ENCODE measurements at regions not wholly inside any gene's neighbourhood (a gene's known extent, or its start where the extent isn't known, plus 50 kb on each side); places are given as distances from the start of the nearest gene placed in this dataset.

GRCh38 chrX:9349572-9350494, 115.0 kb upstream of the TBL1X start:
- Histone ChIP-seq H3K27ac (replicated peaks) (no peak overlapping the region), H3K27me3 (ENCODE audit: low read depth) (no peaks in the 10 kb centered on the region), H3K4me3 (no peak overlapping the region), H3K4me1 (no peaks in the 10 kb centered on the region), H3K36me3 (no peaks in the 10 kb centered on the region), H3K9me3 (replicated peaks) (no peaks in the 10 kb centered on the region)
- TF ChIP-seq CTCF (IDR thresholded peaks at IDR 0.05; ENCODE audit: borderline replicate concordance): no peak
- intact Hi-C loops (cut with micrococcal nuclease): loop anchor here (10.0 kb wide), 1 partner anchor 115 kb away; the partner anchor contains the start of gene TBL1X
- DNase-seq: no peak

GRCh38 chrX:9351126-9351525, 113.7 kb upstream of the TBL1X start:
- no peak for TF ChIP-seq CTCF (IDR thresholded peaks at IDR 0.05; ENCODE audit: borderline replicate concordance)
- Histone ChIP-seq H3K4me3 (no peak overlapping the region), H3K36me3 (no peaks in the 10 kb centered on the region), H3K4me1 (no peaks in the 10 kb centered on the region), H3K27ac (replicated peaks) (no peak overlapping the region), H3K9me3 (replicated peaks) (no peaks in the 10 kb centered on the region), H3K27me3 (ENCODE audit: low read depth) (no peaks in the 10 kb centered on the region)
- intact Hi-C loops (cut with micrococcal nuclease): no loop called here
- no peak for DNase-seq

- Histone ChIP-seq H3K27me3 (ENCODE audit: low read depth) (no peaks in the 10 kb centered on the region), H3K9me3 (replicated peaks) (no peaks in the 10 kb centered on the region), H3K27ac (replicated peaks) (no peak overlapping the region), H3K4me1 (no peaks in the 10 kb centered on the region), H3K4me3 (no peak overlapping the region), H3K36me3 (no peaks in the 10 kb centered on the region)
- no peak for TF ChIP-seq CTCF (IDR thresholded peaks at IDR 0.05; ENCODE audit: borderline replicate concordance)
- no peak for DNase-seq
- intact Hi-C loops (cut with micrococcal nuclease): no loop called here
Observed at GRCh38 chrX:9352243-9352642, 112.6 kb upstream of the TBL1X start.

- no peak overlapping the region for H3K4me3 ChIP-seq
- H3K4me1 ChIP-seq: no peaks in the 10 kb centered on the region
- H3K9me3 ChIP-seq (replicated peaks): no peaks in the 10 kb centered on the region
- no peak for TF ChIP-seq CTCF (IDR thresholded peaks at IDR 0.05; ENCODE audit: borderline replicate concordance)
- no peak overlapping the region for H3K27ac ChIP-seq (replicated peaks)
- intact Hi-C loops (cut with micrococcal nuclease): no loop called here
- no peaks in the 10 kb centered on the region for H3K27me3 ChIP-seq (ENCODE audit: low read depth)
- H3K36me3 ChIP-seq: no peaks in the 10 kb centered on the region
- DNase-seq: no peak
Observed at GRCh38 chrX:9352694-9353411, 112.0 kb upstream of the TBL1X start.

- no peak for TF ChIP-seq CTCF (IDR thresholded peaks at IDR 0.05; ENCODE audit: borderline replicate concordance)
- Histone ChIP-seq H3K4me1 (no peaks in the 10 kb centered on the region), H3K36me3 (no peaks in the 10 kb centered on the region), H3K9me3 (replicated peaks) (no peaks in the 10 kb centered on the region), H3K27me3 (ENCODE audit: low read depth) (no peaks in the 10 kb centered on the region), H3K4me3 (no peak overlapping the region), H3K27ac (replicated peaks) (no peak overlapping the region)
- intact Hi-C loops (cut with micrococcal nuclease): no loop called here
- no peak for DNase-seq
Observed at GRCh38 chrX:9354918-9355317, 109.9 kb upstream of the TBL1X start.

All from left ventricle myocardium inferior (tissue), 1 donor.